GM12878 (cell line): ENCODE measurements at regions not wholly inside any gene's neighbourhood (a gene's known extent, or its start where the extent isn't known, plus 50 kb on each side); places are given as distances from the start of the nearest gene placed in this dataset.

ENCODE experiments used
- ATF3 ChIP-seq: IDR thresholded peaks from 2 replicates; pipeline ENCODE4 v1.6.1; 2011; ENCODE audit warnings: low read depth, mild to moderate bottlenecking, low read length, moderate library complexity, borderline replicate concordance; ENCODE audit errors: extremely low read depth
- EP300 ChIP-seq, 2 experiments: fragments of 150-350 bp in 1 of 2; IDR thresholded peaks; 2 replicates each; pipeline ENCODE4 v1.6.1; 2011 to 2012; ENCODE audit warnings: low read depth in 2 of 2, low read length in 2 of 2, borderline replicate concordance in 1 of 2, improper control_type of control experiment in 1 of 2, inconsistent platforms in 1 of 2; ENCODE audit not compliant: control insufficient read depth in 1 of 2
- GABPA ChIP-seq: IDR thresholded peaks from 2 replicates; pipeline ENCODE4 v1.6.1; 2014; ENCODE audit warnings: antibody characterized with exemption, low read depth, mild to moderate bottlenecking, inconsistent platforms
- MAX ChIP-seq: IDR thresholded peaks from 2 replicates; pipeline ENCODE4 v1.6.1; 2012; ENCODE audit warnings: low read depth, low read length, improper control_type of control experiment
- RAD21 ChIP-seq: IDR thresholded peaks from 2 replicates; pipeline ENCODE4 v1.6.1; 2011; ENCODE audit warnings: mild to moderate bottlenecking, low read depth, low read length, moderate library complexity; ENCODE audit not compliant: insufficient read depth
- ZBTB33 ChIP-seq: fragments of 450-650 bp; IDR thresholded peaks from 2 replicates; pipeline ENCODE4 v1.6.1; 2017; ENCODE audit warnings: mild to moderate bottlenecking
- ZNF274 ChIP-seq: IDR thresholded peaks from one replicate; pipeline ENCODE4 v1.8.0; 2011; ENCODE audit not compliant: insufficient read length, insufficient read depth

GRCh38 chr2:220695397-220696279 lies 876.5 kb downstream of the EPHA4 start:
- no peak for TF ChIP-seq ZBTB33
- TF ChIP-seq GABPA = no peak
- TF ChIP-seq ATF3 = no peak
- no peak for TF ChIP-seq EP300 (IDR thresholded peaks at IDR 0.05; ENCODE audit: borderline replicate concordance in 1 of 2, control insufficient read depth in 1 of 2, low read depth in 2 of 2, low read length in 2 of 2)
- no peak for TF ChIP-seq RAD21
- no peak for TF ChIP-seq ZNF274
- no peak for TF ChIP-seq MAX
